ENCODE measurements at regions not wholly inside any gene's neighbourhood (a gene's known extent, or its start where the extent isn't known, plus 50 kb on each side); places are given as distances from the start of the nearest gene placed in this dataset.

- Histone ChIP-seq H3K36me3 (no peaks in the 10 kb centered on the region), H3K27ac (peak overlapping the region in 1 of 2 donors; percentile 6), H3K4me1 (peaks cover 0 to 5% of the 10 kb centered on the region in 2 donors), H3K4me3 (no peak overlapping the region), H3K9me3 (no peaks in the 10 kb centered on the region), H3K27me3 (no peaks in the 10 kb centered on the region)
- DNase-seq (peak in 1 of 4 donors; percentile 31), ATAC-seq (no peak)
- TF ChIP-seq CTCF (IDR thresholded peaks at IDR 0.05), result no peak
- intact Hi-C loops (cut with DNase I), result no loop called here
Measured at GRCh38 chr2:173855661-173856060, 109.5 kb downstream of the SP3 start.

Data from left lung (tissue), 4 donors.